ENCODE measurements at regions not wholly inside any gene's neighbourhood (a gene's known extent, or its start where the extent isn't known, plus 50 kb on each side); places are given as distances from the start of the nearest gene placed in this dataset.

- Histone ChIP-seq H3K4me3 (no peak overlapping the region), H3K27me3 (no peaks in the 10 kb centered on the region), H3K9me3 (no peaks in the 10 kb centered on the region), H3K4me1 (no peaks in the 10 kb centered on the region), H3K27ac (no peak overlapping the region), H3K36me3 (no peaks in the 10 kb centered on the region)
- intact Hi-C loops (cut with DNase I), result no loop called here
- no peak for DNase-seq
- ATAC-seq, result no peak
- no peak for TF ChIP-seq CTCF (IDR thresholded peaks at IDR 0.05)
Observed at GRCh38 chr4:59536428-59536827, 1663.7 kb upstream of the ADGRL3 start.

- TF ChIP-seq CTCF (IDR thresholded peaks at IDR 0.05), result no peak
- Histone ChIP-seq H3K36me3 (no peaks in the 10 kb centered on the region), H3K9me3 (no peaks in the 10 kb centered on the region), H3K27ac (no peak overlapping the region), H3K4me1 (no peaks in the 10 kb centered on the region), H3K27me3 (no peaks in the 10 kb centered on the region), H3K4me3 (no peak overlapping the region)
- no peak for DNase-seq
- ATAC-seq, result no peak
- intact Hi-C loops (cut with DNase I), result no loop called here
Observed at GRCh38 chr4:59537246-59537886, 1662.8 kb upstream of the ADGRL3 start.

GRCh38 chr4:59539401-59539800 lies 1660.7 kb upstream of the ADGRL3 start:
- H3K4me3 ChIP-seq, result no peak overlapping the region
- intact Hi-C loops (cut with DNase I), result no loop called here
- H3K4me1 ChIP-seq, result no peaks in the 10 kb centered on the region

GRCh38 chr4:59540311-59540710 lies 1659.8 kb upstream of the ADGRL3 start:
- no peaks in the 10 kb centered on the region for H3K4me1 ChIP-seq
- intact Hi-C loops (cut with DNase I), result no loop called here
- ATAC-seq (no peak), DNase-seq (no peak)
- no peaks in the 10 kb centered on the region for H3K36me3 ChIP-seq
- no peak for TF ChIP-seq CTCF (IDR thresholded peaks at IDR 0.05)
- H3K27me3 ChIP-seq, result no peaks in the 10 kb centered on the region
- no peaks in the 10 kb centered on the region for H3K9me3 ChIP-seq
- no peak overlapping the region for H3K4me3 ChIP-seq
- H3K27ac ChIP-seq, result no peak overlapping the region

More at GRCh38 chr4:59539401-59539800, 1660.7 kb upstream of the ADGRL3 start:
- no peak for TF ChIP-seq CTCF (IDR thresholded peaks at IDR 0.05)
- no peaks in the 10 kb centered on the region for H3K9me3 ChIP-seq
- ATAC-seq (no peak), DNase-seq (no peak)
- H3K27ac ChIP-seq, result no peak overlapping the region
- H3K27me3 ChIP-seq, result no peaks in the 10 kb centered on the region
- H3K36me3 ChIP-seq, result no peaks in the 10 kb centered on the region

- no peak overlapping the region for H3K27ac ChIP-seq
- TF ChIP-seq CTCF (IDR thresholded peaks at IDR 0.05), result no peak
- H3K27me3 ChIP-seq, result no peaks in the 10 kb centered on the region
- H3K9me3 ChIP-seq, result no peaks in the 10 kb centered on the region
- ATAC-seq, result no peak
- H3K4me3 ChIP-seq, result peak overlapping the region; percentile 15
- intact Hi-C loops (cut with DNase I), result no loop called here
- no peaks in the 10 kb centered on the region for H3K4me1 ChIP-seq
- H3K36me3 ChIP-seq, result no peaks in the 10 kb centered on the region
- DNase-seq, result no peak
Observed at GRCh38 chr4:59553063-59553720, 1646.9 kb upstream of the ADGRL3 start.
